ENCODE measurements at regions not wholly inside any gene's neighbourhood (a gene's known extent, or its start where the extent isn't known, plus 50 kb on each side); places are given as distances from the start of the nearest gene placed in this dataset.

GRCh38 chr9:96064826-96065481 is 189.5 kb downstream of the ERCC6L2 start:
- Histone ChIP-seq H3K4me3 (ENCODE audit: low read length) (no peak overlapping the region), H3K9me3 (ENCODE audit: control insufficient read depth, insufficient read depth, low read length) (no peaks in the 10 kb centered on the region), H3K4me1 (ENCODE audit: control insufficient read depth, low read length) (no peaks in the 10 kb centered on the region), H3F3A (ENCODE audit: control insufficient read depth, insufficient read depth) (no peaks in the 10 kb centered on the region), H3K79me2 (ENCODE audit: control insufficient read depth, low read length) (no peaks in the 10 kb centered on the region), H4K20me1 (ENCODE audit: control insufficient read depth, insufficient read depth, low read depth, low read length) (no peaks in the 10 kb centered on the region), H3K36me3 (ENCODE audit: control insufficient read depth, low read length) (no peaks in the 10 kb centered on the region), H3K27me3 (ENCODE audit: control insufficient read depth, low read length) (peaks cover 7% of the 10 kb centered on the region; the same call in 1 of the 2 replicates), H3K9me2 (replicated peaks; ENCODE audit: control insufficient read depth, low read length) (no peaks in the 10 kb centered on the region), H3K27ac (ENCODE audit: low read depth, low read length) (no peak overlapping the region), H3K4me2 (ENCODE audit: low read length) (no peak overlapping the region)
- TF ChIP-seq CTCF (IDR thresholded peaks at IDR 0.05; ENCODE audit: low read depth, low read length, poor library complexity, severe bottlenecking) = no peak
- TF ChIP-seq EZH2phosphoT487 (IDR thresholded peaks at IDR 0.05; ENCODE audit: borderline replicate concordance, low read length) = no peak

- TF ChIP-seq CTCF (IDR thresholded peaks at IDR 0.05; ENCODE audit: low read depth, low read length, poor library complexity, severe bottlenecking) (no peak), EZH2phosphoT487 (IDR thresholded peaks at IDR 0.05; ENCODE audit: borderline replicate concordance, low read length) (no peak)
- H3K79me2 ChIP-seq (ENCODE audit: control insufficient read depth, low read length) = no peaks in the 10 kb centered on the region
- no peaks in the 10 kb centered on the region for H3K36me3 ChIP-seq (ENCODE audit: control insufficient read depth, low read length)
- H3K9me3 ChIP-seq (ENCODE audit: control insufficient read depth, insufficient read depth, low read length) = no peaks in the 10 kb centered on the region
- no peaks in the 10 kb centered on the region for H4K20me1 ChIP-seq (ENCODE audit: control insufficient read depth, insufficient read depth, low read depth, low read length)
- H3K27ac ChIP-seq (ENCODE audit: low read depth, low read length) = no peak overlapping the region
- no peaks in the 10 kb centered on the region for H3F3A ChIP-seq (ENCODE audit: control insufficient read depth, insufficient read depth)
- H3K4me3 ChIP-seq (ENCODE audit: low read length) = no peak overlapping the region
- H3K27me3 ChIP-seq (ENCODE audit: control insufficient read depth, low read length) = peaks cover 4% of the 10 kb centered on the region; the same call in 1 of the 2 replicates
- H3K9me2 ChIP-seq (replicated peaks; ENCODE audit: control insufficient read depth, low read length) = no peaks in the 10 kb centered on the region
- H3K4me2 ChIP-seq (ENCODE audit: low read length) = no peak overlapping the region
- no peaks in the 10 kb centered on the region for H3K4me1 ChIP-seq (ENCODE audit: control insufficient read depth, low read length)
These were observed 187.4 kb downstream of the ERCC6L2 start for GRCh38 chr9:96062854-96063253.

- no peak overlapping the region for H3K27ac ChIP-seq (ENCODE audit: low read depth, low read length)
- no peaks in the 10 kb centered on the region for H3F3A ChIP-seq (ENCODE audit: control insufficient read depth, insufficient read depth)
- H3K79me2 ChIP-seq (ENCODE audit: control insufficient read depth, low read length) = no peaks in the 10 kb centered on the region
- H3K9me3 ChIP-seq (ENCODE audit: control insufficient read depth, insufficient read depth, low read length) = no peaks in the 10 kb centered on the region
- no peak for TF ChIP-seq EZH2phosphoT487 (IDR thresholded peaks at IDR 0.05; ENCODE audit: borderline replicate concordance, low read length)
- no peak for TF ChIP-seq CTCF (IDR thresholded peaks at IDR 0.05; ENCODE audit: low read depth, low read length, poor library complexity, severe bottlenecking)
- H3K36me3 ChIP-seq (ENCODE audit: control insufficient read depth, low read length) = no peaks in the 10 kb centered on the region
- H3K9me2 ChIP-seq (replicated peaks; ENCODE audit: control insufficient read depth, low read length) = no peaks in the 10 kb centered on the region
- no peaks in the 10 kb centered on the region for H3K4me1 ChIP-seq (ENCODE audit: control insufficient read depth, low read length)
- no peak overlapping the region for H3K4me3 ChIP-seq (ENCODE audit: low read length)
- peaks cover 4% of the 10 kb centered on the region; the same call in 1 of the 2 replicates for H3K27me3 ChIP-seq (ENCODE audit: control insufficient read depth, low read length)
- no peak overlapping the region for H3K4me2 ChIP-seq (ENCODE audit: low read length)
- H4K20me1 ChIP-seq (ENCODE audit: control insufficient read depth, insufficient read depth, low read depth, low read length) = no peaks in the 10 kb centered on the region
These were observed 186.5 kb downstream of the ERCC6L2 start for GRCh38 chr9:96062031-96062430.

Data from DOHH2 (cell line).